ENCODE measurements at regions not wholly inside any gene's neighbourhood (a gene's known extent, or its start where the extent isn't known, plus 50 kb on each side); places are given as distances from the start of the nearest gene placed in this dataset.

- Histone ChIP-seq H3K4me1 (ENCODE audit: low read depth, poor library complexity, severe bottlenecking) (no peaks in the 10 kb centered on the region), H3K36me3 (ENCODE audit: insufficient read depth) (no peaks in the 10 kb centered on the region), H3K79me2 (ENCODE audit: insufficient read depth, low read depth) (no peaks in the 10 kb centered on the region), H3K9ac (no peak overlapping the region), H2AFZ (ENCODE audit: low read depth) (no peak overlapping the region), H4K20me1 (ENCODE audit: insufficient read depth) (no peaks in the 10 kb centered on the region), H3K4me2 (no peak overlapping the region), H3K4me3 (IDR thresholded peaks at IDR 0.05; ENCODE audit: insufficient read depth, low read depth, low read length) (no peak overlapping the region), H3K27ac (no peak overlapping the region), H3K27me3 (ENCODE audit: insufficient read depth, low read depth) (no peaks in the 10 kb centered on the region)
- no peak for TF ChIP-seq CTCF (conservative IDR thresholded peaks at IDR 0.05; ENCODE audit: low read depth, low read length)
Measured at GRCh38 chr13:79654520-79654919, 173.6 kb downstream of the NDFIP2 start.

- Histone ChIP-seq H3K4me1 (ENCODE audit: low read depth, poor library complexity, severe bottlenecking) (no peaks in the 10 kb centered on the region), H3K9ac (no peak overlapping the region), H3K4me3 (IDR thresholded peaks at IDR 0.05; ENCODE audit: insufficient read depth, low read depth, low read length) (no peak overlapping the region), H3K79me2 (ENCODE audit: insufficient read depth, low read depth) (no peaks in the 10 kb centered on the region), H3K4me2 (no peak overlapping the region), H4K20me1 (ENCODE audit: insufficient read depth) (no peaks in the 10 kb centered on the region), H3K27me3 (ENCODE audit: insufficient read depth, low read depth) (no peaks in the 10 kb centered on the region), H3K27ac (no peak overlapping the region), H3K36me3 (ENCODE audit: insufficient read depth) (no peaks in the 10 kb centered on the region), H2AFZ (ENCODE audit: low read depth) (no peak overlapping the region)
- no peak for TF ChIP-seq CTCF (conservative IDR thresholded peaks at IDR 0.05; ENCODE audit: low read depth, low read length)
Measured at GRCh38 chr13:79650688-79651087, 169.7 kb downstream of the NDFIP2 start.

- no peaks in the 10 kb centered on the region for H3K79me2 ChIP-seq (ENCODE audit: insufficient read depth, low read depth)
- no peak overlapping the region for H3K27ac ChIP-seq
- H3K4me2 ChIP-seq = no peak overlapping the region
- no peak overlapping the region for H3K9ac ChIP-seq
- no peak overlapping the region for H3K4me3 ChIP-seq (IDR thresholded peaks at IDR 0.05; ENCODE audit: insufficient read depth, low read depth, low read length)
- H3K4me1 ChIP-seq (ENCODE audit: low read depth, poor library complexity, severe bottlenecking) = no peaks in the 10 kb centered on the region
- no peaks in the 10 kb centered on the region for H3K27me3 ChIP-seq (ENCODE audit: insufficient read depth, low read depth)
- H3K36me3 ChIP-seq (ENCODE audit: insufficient read depth) = no peaks in the 10 kb centered on the region
- H2AFZ ChIP-seq (ENCODE audit: low read depth) = no peak overlapping the region
- no peak for TF ChIP-seq CTCF (conservative IDR thresholded peaks at IDR 0.05; ENCODE audit: low read depth, low read length)
- H4K20me1 ChIP-seq (ENCODE audit: insufficient read depth) = no peaks in the 10 kb centered on the region
Measured at GRCh38 chr13:79648191-79648590, 167.2 kb downstream of the NDFIP2 start.

GRCh38 chr13:79647533-79647932, 166.6 kb downstream of the NDFIP2 start:
- H3K36me3 ChIP-seq (ENCODE audit: insufficient read depth) = no peaks in the 10 kb centered on the region
- no peak overlapping the region for H3K9ac ChIP-seq
- H2AFZ ChIP-seq (ENCODE audit: low read depth) = no peak overlapping the region
- no peaks in the 10 kb centered on the region for H3K79me2 ChIP-seq (ENCODE audit: insufficient read depth, low read depth)
- H4K20me1 ChIP-seq (ENCODE audit: insufficient read depth) = no peaks in the 10 kb centered on the region
- no peak for TF ChIP-seq CTCF (conservative IDR thresholded peaks at IDR 0.05; ENCODE audit: low read depth, low read length)
- no peak overlapping the region for H3K4me2 ChIP-seq
- H3K4me3 ChIP-seq (IDR thresholded peaks at IDR 0.05; ENCODE audit: insufficient read depth, low read depth, low read length) = no peak overlapping the region
- no peaks in the 10 kb centered on the region for H3K4me1 ChIP-seq (ENCODE audit: low read depth, poor library complexity, severe bottlenecking)
- H3K27me3 ChIP-seq (ENCODE audit: insufficient read depth, low read depth) = no peaks in the 10 kb centered on the region
- H3K27ac ChIP-seq = no peak overlapping the region

DNA sequence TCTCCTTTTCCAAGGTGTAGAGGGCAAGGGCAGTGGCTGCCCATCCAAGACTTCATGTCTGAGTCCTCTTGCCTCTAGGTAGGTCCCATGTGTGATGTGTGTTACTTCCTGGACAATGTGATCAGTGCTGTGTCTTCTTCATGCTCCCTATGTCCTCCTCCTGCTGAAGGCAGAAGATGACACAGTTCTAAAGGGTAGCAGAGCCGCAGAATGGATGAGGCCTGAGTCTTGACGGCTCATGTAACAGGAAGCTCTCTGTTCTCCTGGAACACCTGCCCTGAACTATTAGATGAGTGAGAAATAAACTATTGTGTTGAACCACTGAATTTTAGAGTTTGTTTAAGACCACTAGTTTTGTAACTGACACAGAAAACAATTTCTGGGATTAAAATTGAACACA, 165.9 kb downstream of the NDFIP2 start:
- Histone ChIP-seq H3K4me2 (no peak overlapping the region), H3K9ac (no peak overlapping the region), H3K4me3 (IDR thresholded peaks at IDR 0.05; ENCODE audit: insufficient read depth, low read depth, low read length) (no peak overlapping the region), H2AFZ (ENCODE audit: low read depth) (no peak overlapping the region), H3K36me3 (ENCODE audit: insufficient read depth) (no peaks in the 10 kb centered on the region), H3K79me2 (ENCODE audit: insufficient read depth, low read depth) (no peaks in the 10 kb centered on the region), H3K4me1 (ENCODE audit: low read depth, poor library complexity, severe bottlenecking) (no peaks in the 10 kb centered on the region), H3K27me3 (ENCODE audit: insufficient read depth, low read depth) (no peaks in the 10 kb centered on the region), H3K27ac (no peak overlapping the region), H4K20me1 (ENCODE audit: insufficient read depth) (no peaks in the 10 kb centered on the region)
- no peak for TF ChIP-seq CTCF (conservative IDR thresholded peaks at IDR 0.05; ENCODE audit: low read depth, low read length)
